Esophagus mucosa (tissue), 1 donor: ENCODE measurements at regions not wholly inside any gene's neighbourhood (a gene's known extent, or its start where the extent isn't known, plus 50 kb on each side); places are given as distances from the start of the nearest gene placed in this dataset.
"Not testable (repeated sequence)": the region's sequence is repeated elsewhere in the genome, so short reads cannot be mapped to it uniquely, and the experiment has no call there.

Experiments used
- ATAC-seq: fragments of 200-7000 bp; cut with Tn5 transposase; one replicate; pipeline ENCODE4 v1.9.1; 2020
- donor health status: DM: yes; HTN: yes; CAD: no.

DNA sequence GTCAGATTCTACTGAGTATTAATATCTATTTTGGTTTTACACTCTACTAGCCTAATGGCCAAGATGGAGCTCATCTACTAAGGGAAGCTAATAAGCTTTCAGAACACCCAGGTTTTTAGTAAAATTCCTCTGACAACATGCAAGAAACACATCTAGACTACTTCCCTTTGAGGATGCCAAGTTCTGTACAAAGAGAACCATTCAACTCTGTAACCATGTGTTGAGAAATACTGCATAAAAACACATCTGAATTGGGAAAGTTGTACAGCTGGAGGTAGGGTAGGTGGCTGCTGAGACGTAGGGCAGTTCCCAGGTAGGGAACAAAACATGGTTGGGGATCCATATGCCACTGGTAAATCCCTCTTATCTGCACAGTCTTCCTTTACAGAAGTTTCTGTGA is 66.2 kb downstream of the SC5D start:
- peak; percentile 48 for ATAC-seq

DNA sequence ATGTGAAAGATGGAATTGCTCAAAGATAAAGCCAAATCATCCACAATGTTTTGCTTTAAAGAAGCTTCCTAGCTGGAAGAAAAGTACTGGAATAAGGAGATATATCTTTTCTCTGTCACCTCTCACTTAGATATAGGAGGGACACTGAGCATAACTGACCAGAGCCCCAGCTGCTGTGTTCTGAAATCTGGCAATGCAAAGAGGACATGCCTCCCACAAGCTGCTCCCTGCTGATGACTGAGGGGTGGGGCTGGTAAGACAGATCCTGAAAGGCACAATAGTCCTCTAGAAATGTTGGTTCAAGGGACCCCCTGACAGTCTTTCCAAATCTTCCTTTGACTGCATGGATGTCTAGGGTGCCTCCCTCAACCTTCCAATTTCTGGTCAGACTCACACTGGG is 67.0 kb downstream of the SC5D start:
- ATAC-seq: no peak

DNA sequence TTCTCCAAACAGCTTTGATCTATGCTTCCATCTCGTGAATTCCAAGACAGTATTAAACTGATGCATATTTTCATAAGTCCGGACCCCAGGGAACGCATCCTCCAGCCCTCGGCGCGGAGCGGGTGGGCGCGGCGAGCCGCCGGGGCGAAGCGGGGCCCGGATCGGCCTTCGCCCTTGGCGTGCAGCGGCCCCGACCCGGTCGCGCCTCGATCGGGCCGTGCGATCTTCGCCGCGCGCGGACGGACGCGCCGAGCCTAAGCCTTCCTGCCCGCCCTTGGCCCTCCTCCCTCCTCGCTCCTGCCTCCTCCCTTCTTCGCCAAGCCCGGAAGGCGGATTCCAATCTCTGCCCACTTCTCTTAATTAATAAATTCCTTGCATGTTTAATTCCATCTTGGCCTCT is 70.4 kb downstream of the SC5D start:
- ATAC-seq: not testable (repeated sequence)

DNA sequence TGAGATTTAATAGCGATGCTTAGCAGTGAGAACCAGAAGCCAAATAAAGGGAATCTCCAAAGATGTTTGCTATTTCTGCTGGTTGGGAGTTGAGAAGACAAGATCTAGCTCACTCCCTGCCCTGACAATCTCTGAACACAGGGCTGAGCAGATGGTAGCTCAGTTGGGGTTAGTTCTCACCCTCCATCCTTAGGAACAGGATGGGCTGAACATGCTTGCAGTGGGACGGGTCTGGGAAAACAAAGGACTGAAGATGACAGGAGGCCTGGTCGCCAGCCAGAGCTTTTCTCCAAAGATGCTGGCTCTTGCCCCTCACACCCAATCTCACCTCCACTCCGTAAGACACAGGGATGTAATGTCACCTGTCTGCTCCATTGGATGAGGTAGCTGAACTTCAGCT is 72.7 kb downstream of the SC5D start:
- no peak for ATAC-seq

DNA sequence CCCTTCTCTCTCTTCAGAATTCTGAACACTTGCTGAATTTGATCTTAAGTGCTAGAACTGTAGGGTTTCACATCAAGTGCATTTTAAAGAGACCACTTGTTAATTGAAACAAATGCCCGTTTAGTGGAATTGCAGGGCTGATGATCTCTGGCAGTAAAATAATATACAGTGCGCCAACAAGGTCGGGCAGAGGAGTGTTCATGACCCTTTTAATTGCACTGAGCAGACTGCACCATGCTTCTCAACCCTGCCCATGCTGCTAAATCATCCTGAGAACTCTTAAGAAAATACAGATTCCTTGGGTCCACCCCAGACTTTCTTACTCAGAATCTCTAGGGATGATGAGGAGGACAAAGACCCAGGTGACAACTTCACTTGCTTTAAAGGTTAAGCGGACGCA is 73.5 kb downstream of the SC5D start:
- no peak for ATAC-seq

DNA sequence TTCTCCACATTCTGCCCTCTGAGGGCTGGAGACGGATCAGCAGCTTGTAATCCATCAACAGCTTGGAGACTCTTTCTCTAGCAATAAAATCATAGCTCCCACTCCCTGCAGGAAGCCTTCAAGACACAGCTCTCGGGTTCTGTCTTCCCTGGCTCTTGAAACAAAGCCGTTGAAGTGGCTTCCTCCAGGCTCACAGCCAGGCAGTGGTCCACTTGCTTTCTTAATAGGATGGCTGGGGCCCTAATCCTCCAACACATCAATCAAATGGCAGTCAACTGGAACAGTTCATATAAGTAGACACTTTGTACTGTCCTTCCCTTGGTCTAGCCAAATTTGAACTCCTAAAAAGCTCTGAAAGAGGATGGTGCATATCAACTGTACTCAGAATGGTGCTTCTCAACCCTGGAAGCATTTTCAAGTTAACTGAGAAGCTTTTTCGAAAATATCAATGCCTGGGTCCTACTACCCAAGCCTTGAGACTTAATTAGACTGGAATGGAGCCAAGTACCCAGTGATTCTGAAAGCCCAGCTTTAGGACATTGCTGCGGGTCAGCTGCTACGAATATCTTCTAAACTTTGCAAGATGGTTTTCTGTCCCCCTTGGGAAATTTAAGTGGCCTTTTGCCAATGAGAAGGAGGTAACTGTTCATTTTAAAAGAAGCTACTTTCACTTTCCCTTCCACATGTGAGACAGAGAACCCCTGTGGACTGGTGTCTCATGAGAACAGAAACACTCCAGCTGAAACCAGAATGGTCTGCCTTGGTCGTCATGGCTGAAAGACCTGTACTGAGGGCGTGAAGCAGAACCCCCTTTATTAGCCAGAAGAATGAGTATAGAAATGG is 74.7 kb downstream of the SC5D start:
- peak; percentile 63 for ATAC-seq

DNA sequence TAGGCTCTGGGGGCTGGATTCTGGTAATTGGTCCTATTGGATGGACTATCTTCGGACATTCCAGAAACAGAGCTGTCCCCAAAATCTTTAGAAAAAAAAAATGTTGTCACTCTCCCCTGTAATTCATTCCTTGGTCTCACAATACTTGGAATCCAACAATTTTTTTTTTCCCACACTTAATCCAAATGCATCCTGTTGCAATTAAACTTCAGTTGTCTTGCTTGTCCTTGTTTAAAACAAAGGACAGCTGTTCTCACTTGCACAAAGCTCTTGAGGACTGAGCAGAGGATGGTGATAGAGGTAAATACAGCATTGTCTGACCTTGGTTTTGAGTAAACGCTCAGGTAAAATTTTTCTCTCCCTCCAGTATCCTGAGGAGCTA is 75.3 kb downstream of the SC5D start:
- no peak for ATAC-seq

DNA sequence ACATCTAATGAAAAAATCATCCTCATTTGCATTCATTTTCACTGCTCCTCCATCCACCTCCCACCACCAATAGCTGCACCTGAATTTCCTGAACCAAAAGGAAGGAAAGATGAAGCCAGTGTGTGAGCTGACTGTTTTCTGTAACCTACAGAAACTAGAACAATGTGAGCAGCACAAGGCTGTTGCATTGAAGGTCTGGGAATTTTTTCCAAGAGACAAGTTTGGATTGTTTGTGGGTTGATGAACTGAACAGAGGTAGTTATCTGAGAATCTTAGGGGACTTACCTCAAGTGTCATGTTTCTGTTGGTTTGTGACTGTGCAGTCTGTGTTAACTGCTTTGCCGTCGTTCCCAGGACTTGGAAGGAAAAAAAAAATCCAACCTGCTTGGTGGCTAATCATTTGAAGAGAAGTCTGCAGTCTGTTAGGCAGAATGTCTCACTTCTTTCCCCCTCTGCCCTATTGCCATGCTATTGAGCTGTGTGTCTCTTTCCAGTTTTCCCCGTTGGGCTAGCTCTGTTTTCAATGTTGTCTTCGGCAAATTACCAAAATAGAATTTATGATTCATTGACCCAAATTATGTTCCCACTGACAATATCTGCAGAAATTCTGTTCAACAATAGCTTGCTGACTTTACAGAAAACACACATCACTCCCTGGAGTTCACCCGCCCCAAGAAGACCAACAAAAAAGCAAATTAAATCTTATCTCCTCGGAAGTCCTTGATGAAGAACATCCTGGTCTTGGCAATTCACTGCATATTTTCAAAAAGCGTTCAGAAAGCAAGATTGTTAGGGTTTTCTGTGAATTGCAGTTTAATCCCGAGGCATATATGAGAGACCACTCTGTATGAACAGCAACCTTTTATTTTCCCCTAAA is 76.0 kb downstream of the SC5D start:
- ATAC-seq: no peak

DNA sequence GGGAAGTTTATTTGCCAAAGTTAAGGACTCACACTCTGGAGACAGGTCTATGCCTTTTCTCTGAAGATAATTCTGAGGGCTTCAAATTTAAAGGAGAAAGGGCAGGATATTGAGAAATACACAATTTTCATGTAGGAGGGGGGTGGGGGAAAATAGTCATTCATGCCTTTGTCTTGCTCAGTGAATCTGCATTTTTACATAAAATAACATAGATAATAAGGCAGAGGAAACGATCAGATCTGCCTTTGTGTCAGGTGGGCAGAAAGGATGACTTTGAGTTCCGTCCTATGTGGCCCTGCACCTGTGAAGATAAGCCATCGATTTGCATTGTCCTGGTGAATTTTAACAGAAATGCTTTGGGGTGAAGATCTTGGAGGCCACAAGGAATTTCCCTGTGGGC is 76.8 kb downstream of the SC5D start:
- no peak for ATAC-seq

DNA sequence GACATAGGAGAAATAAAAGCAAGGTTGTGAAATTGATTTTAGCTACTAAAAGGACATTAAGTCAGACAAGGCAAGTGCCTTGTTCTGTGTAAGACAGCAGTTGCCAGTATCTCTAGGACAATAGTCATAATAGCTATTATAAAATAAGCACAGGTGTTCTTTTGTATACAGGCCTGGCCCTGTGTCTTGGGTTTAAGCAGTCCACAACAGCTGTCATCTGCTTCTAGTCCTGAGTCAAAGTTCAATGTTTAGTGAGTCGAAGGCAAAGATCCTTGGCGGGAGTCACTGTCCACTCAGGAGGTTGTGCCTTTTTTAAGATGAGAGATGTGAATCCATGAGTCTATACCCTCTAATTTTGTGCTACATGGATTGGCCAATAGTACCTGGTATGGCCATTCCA is 79.5 kb downstream of the SC5D start:
- ATAC-seq: no peak

DNA sequence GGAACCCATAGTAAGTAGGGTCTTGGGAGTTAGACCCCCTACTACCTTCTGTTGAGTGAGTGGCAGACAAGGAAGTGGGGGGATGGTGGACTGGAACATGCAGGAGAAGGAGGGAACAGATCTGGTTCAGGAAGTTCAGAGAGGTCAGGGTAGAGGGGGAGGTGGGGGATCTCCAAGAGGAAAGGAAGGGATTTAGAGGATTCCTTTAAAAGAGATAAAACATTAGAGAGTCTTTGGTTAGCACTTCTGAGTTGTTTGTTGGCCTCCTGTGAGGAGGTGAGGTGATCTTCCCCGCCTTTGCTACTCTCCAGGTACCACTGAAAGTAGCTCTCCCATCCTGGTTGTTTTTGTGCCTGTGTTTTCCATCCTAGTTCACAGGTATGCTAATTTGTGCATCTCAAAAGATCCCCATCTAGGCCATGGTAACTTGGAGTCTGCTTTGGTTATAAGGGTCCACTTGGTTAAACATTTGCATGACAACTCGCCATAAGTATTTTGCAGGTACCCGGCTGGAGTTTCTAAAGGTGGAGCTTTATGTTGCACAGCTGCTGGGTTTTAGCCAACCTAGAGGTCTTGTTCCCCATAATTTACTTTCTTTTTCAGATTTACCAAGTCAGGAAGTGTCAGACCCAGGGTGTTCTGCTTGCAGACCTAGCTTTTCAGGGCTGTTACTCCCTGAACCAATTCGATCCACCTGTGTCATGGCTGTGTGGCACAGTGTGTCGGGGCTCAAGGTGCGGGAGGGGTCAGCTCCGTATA is 79.3 kb upstream of the SORL1 start:
- no peak for ATAC-seq

DNA sequence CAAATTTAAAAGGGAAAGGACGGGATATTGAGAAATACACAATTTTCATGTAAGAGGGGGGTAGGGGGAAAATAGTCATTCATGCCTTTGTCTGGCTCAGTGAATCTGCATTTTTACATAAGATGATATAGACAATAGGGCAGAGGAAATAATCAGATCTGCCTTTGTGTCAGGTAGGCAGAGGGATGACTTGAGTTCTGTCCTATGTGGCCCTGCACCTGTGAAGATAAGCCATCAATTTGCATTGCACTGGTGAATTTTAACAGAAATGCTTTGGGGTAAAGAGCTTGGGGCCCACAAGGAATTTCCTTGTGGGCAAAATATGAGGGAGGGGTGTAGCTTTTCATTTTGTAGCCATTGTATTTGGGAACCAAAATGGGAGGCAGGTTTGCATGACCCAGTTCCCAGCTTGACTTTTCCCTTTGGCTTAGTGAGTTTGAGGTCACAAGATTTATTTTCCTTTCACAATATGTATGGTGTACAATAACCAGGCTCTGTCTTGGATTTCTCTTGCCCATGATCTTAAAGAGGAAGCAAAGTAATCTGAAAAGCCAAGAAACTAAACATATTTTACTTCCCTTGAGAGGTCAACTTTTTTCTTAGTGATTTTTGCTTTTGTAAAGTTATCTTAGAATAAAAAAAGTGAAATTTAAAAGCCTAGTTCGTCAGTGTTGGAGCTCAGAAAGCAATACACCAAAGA is 77.7 kb upstream of the SORL1 start:
- ATAC-seq: no peak

DNA sequence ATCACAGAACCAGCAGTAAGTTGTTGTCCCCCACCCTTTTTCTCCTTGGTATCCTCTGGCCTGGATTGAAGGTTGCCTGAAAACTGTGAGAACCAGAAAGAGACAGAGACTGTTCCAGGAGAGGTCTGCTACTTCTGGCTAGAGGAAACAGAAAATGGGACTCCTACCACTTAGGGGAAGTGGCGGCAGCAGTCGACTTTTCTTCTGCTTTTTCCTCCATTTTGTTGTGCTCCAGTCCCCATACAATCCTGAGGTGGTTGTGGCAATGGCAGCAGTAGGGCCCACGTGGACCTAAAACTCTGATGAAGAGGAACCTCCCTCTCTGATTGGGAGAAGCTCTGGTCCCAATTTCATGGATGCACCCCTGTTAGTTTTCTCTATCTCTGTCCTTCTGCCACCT is 76.0 kb upstream of the SORL1 start:
- no peak for ATAC-seq

DNA sequence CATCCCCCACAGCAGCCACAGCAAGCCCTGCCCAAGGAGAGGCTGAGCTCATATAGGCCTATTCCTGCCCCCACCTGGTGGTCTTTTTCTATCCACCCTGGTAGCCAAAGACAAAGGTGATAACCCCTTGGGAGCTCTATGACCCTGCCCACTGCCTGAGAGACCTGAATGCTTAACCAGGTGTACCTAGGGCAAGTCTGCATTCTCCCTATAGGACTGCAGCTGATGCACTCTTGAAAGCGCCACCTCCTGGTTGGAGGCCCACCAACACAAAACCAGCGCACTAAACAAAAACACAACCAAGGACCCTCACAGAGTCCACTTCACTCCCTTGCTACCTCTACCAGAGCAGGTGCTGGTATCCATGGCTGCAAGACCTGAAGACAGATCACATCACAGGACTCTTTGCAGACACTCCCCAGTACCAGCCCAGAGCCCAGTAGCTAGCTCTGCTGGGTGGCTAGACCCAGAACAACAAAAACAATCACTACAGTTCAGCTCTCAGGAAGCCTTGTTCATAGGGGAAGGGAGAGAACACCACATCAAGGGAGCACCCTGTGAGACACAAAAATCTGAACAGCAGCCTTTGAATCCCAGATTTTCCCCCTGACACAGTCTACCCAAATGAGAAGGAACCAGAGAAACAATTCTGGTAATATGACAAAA is 72.8 kb upstream of the SORL1 start:
- ATAC-seq: not testable (repeated sequence)

DNA sequence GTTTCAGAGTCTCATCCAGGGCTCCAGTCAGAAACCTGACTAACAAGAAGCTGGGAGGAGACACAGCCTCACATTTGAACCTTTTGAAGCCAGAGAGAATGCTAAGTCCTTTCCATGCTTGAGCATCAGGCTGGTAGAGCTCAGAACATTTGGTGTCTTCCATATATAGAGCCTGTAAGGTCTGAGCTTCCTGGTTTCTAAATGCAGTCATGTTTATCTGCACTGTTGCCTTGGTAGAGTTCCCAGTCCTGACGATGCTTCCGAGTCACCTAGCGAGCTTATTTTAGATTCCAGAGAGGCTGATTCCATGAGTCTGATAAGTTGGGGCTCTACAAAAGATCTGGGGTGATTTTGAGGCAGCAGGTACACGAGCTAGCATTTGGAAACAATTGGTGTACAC is 68.4 kb upstream of the SORL1 start:
- ATAC-seq: no peak

DNA sequence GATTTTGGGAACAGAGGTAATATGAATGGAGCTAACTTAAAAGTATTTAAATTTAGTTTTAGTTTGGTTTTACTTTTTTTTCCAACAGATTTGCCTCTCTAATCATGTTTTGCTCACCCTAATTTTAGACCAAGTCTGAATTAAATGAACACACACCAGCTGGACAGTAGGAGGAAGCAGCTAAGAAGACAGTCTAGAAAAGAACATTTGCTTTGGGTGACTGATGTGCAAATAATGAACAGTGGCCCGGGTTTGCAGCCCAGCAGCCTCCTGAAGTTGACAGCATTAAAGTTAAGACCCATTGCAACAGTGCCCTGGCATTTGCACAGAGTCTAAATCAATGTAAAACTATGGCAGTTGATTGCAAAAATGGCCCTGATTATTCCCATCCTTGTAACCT is 66.4 kb upstream of the SORL1 start:
- no peak for ATAC-seq
